GM13977 (cell line): ENCODE measurements at regions not wholly inside any gene's neighbourhood (a gene's known extent, or its start where the extent isn't known, plus 50 kb on each side); places are given as distances from the start of the nearest gene placed in this dataset.

ENCODE experiments used
- DNase-seq: peaks from one replicate; pipeline ENCODE4 v3.0.0; 2012; ENCODE audit warnings: low spot score
- in situ Hi-C: fragments of 300-500 bp; cut with MboI; formaldehyde crosslinking; loops from one replicate; pipeline ENCODE4 v1.12.0; 2022; ENCODE audit warnings: low sequenced_read_pairs, low pct_unique_long_range_greater_than_20kb, mixed read lengths, inconsistent platforms; ENCODE audit not compliant: unreplicated experiment
- TF ChIP-seq, protein P1 (sequence below): IDR thresholded peaks from 2 replicates; pipeline ENCODE4 v1.5.1; 2012; ENCODE audit warnings: mild to moderate bottlenecking, control low read depth; ENCODE audit not compliant: insufficient read depth; ENCODE audit errors: extremely low read depth, missing control alignments

DNA sequence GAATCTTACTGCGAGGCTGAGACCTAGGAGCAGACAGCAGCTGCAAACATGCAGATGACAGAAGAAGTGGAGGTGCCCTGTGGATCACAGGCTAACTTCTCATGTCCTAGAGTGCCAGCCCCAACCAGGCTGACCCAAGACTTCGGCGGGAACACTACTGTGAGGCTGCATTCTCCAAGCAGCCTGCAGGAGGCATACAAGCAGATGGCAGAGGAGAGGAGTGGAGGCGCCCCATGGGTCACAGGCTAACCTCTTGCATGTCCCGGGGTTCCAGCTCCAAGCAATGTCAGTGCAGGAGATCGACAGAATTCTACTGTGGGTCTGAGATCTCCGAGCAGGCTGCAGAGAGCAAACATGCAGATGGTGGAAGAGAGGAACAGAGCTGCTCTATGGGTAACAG, 98.1 kb upstream of the ZNF678 start:
- DNase-seq: no peak

GRCh38 chr1:227459977-227460376, 103.4 kb upstream of the ZNF678 start:
- TF ChIP-seq, protein P1, sequence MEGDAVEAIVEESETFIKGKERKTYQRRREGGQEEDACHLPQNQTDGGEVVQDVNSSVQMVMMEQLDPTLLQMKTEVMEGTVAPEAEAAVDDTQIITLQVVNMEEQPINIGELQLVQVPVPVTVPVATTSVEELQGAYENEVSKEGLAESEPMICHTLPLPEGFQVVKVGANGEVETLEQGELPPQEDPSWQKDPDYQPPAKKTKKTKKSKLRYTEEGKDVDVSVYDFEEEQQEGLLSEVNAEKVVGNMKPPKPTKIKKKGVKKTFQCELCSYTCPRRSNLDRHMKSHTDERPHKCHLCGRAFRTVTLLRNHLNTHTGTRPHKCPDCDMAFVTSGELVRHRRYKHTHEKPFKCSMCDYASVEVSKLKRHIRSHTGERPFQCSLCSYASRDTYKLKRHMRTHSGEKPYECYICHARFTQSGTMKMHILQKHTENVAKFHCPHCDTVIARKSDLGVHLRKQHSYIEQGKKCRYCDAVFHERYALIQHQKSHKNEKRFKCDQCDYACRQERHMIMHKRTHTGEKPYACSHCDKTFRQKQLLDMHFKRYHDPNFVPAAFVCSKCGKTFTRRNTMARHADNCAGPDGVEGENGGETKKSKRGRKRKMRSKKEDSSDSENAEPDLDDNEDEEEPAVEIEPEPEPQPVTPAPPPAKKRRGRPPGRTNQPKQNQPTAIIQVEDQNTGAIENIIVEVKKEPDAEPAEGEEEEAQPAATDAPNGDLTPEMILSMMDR: no peak
- no peak for DNase-seq
- in situ Hi-C loops: no loop called here

More for the DNA sequence above, 98.1 kb upstream of the ZNF678 start:
- TF ChIP-seq, protein P1: no peak
- in situ Hi-C loops: no loop called here

DNA sequence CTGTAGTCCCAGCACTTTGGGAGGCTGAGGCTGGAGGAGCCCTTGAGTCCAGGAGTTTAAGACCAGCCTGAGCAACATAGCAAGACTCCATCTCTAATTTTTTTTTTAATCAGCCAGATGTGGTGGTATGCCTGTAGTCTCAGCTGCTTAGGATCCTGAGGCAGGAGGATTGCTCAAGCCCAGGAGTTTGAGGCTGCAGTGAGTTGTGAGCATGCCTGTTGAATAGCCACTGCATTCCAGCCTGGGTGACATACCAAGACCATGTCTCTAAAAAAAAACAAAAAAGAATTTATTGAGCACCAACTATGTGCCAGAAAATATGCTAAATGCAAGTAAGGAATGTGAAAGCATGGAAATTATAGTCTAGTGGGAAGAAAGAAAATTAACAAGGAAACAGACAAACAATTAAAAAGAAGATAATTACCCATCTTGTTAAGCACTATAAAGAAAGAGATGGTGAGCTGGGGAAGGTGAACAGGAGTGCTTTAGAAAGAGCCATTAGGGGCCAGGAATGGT, 104.0 kb upstream of the ZNF678 start:
- DNase-seq: no peak
- TF ChIP-seq, protein P1: no peak
- in situ Hi-C loops: no loop called here

DNA sequence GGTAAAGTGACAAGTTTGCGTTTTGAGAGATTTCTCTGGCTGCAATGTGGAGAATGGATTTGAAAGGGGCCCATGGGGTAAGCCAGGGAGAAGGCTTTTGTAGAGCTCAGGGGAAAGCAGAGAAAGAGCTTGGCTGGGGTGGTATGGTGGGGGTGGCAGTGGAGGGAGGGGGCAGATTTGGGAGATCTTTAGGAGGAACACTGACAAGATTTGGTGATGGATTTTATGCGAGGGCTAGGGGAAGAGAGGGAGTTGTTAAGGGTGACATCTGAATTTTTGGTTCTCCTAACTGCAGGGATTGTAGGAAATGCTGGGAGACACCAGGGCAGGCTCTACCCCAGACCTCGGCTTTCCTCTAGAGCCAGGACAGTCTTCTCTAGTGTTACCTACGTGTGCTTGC, 108.7 kb upstream of the ZNF678 start:
- DNase-seq: no peak
- TF ChIP-seq, protein P1: no peak
- in situ Hi-C loops: no loop called here

DNA sequence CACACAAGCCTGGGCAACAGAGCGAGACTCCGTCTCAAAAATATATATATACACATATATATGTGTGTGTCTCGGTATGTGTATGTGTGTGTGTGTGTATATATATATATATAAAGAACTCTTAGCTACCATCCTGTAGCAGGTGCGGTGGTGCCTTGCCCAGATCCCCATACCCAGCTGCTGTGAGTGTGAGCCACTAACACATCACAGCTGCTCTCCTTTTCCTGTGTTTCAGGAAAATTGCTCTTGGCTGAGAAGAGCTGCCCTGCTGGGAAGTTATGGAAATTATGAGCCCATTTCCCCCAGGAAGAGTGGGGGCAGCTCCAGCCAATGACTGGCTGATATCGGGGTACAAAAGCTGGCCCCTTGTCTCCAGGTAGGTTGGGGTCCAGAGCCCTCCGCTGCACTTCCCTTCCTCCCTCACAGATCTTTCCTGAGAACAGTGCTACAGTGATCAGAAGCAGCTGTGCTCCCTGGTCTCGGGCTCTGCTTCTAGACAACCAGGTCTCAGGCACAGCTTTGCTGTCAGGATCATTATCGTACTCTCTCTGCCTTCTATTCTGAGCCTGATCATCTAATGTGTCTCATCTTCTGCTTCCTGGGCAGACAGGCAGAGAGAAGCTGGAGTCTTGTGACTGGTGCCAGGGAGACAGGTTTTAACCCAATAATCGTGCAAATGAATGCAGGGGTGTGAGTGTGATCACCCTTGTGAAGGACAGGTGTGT, 109.6 kb upstream of the ZNF678 start:
- TF ChIP-seq, protein P1: no peak
- in situ Hi-C loops: no loop called here
- no peak for DNase-seq

DNA sequence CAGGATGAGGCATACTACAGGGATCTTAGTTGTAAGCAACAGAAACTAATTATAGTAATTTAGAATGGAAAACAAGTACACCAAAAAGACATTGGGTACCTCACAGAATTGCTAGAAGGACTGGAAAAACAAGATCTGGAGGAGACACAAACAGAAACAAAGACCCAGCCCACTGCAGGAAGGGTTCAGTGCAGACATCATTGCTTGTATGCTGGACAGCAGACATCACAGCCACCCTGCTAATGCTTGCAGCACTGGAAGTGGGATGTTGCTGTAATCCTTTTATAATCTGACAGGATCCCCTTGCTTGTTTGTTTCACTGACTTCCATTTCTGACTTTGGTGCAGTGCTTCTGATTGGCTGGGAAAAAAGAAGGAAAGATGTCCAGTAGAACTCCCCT, 111.4 kb upstream of the ZNF678 start:
- DNase-seq: no peak
- TF ChIP-seq, protein P1: no peak
- in situ Hi-C loops: no loop called here
